ENCODE measurements at regions not wholly inside any gene's neighbourhood (a gene's known extent, or its start where the extent isn't known, plus 50 kb on each side); places are given as distances from the start of the nearest gene placed in this dataset.

DNA sequence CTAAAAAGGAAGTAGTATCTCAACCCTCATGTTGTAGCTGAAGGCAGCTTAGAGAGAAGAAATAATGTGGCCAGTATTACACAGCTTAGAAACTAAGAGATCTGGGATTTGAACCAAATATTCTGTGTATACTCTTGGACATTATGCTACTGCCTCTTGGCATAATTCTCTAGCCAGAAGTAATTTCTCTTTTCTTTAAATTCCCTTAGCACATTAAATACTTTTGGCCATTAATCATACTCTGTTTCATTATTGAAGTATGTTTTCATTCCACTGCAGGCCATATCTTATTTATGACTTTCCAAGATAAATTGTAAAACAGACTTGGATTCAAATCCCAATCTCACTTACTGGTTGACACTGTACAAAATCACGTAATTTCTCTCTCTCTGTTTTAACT lies 181.3 kb upstream of the SPAG17 start:
- Histone ChIP-seq H3K9ac (no peak overlapping the region), H3K79me2 (no peaks in the 10 kb centered on the region)

DNA sequence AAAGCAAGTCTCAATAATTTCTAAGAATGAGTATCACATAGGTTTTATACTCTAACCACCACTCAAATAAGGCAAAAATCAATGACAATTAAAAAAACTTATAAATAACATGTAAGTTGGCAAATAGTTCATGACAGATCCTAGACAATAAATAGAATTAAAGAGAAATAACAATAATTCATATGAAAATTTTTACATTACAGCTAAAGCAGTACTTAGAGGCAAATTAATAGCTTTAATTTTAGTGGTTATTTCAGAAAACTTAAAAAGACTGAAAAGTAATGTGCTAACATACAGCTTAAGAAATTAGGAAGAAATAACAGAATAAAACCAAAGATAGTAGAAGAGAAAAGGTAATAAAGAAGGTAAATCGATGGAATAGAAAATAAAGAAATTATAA lies 179.9 kb upstream of the SPAG17 start:
- H3K4me1 ChIP-seq = no peaks in the 10 kb centered on the region
- H3K4me2 ChIP-seq (ENCODE audit: low read length) = no peak overlapping the region
- no peak overlapping the region for H3K27ac ChIP-seq
- H3K9me3 ChIP-seq (ENCODE audit: control insufficient read depth, low read length) = no peaks in the 10 kb centered on the region
- no peak overlapping the region for H3K9ac ChIP-seq
- TF ChIP-seq, protein P1, sequence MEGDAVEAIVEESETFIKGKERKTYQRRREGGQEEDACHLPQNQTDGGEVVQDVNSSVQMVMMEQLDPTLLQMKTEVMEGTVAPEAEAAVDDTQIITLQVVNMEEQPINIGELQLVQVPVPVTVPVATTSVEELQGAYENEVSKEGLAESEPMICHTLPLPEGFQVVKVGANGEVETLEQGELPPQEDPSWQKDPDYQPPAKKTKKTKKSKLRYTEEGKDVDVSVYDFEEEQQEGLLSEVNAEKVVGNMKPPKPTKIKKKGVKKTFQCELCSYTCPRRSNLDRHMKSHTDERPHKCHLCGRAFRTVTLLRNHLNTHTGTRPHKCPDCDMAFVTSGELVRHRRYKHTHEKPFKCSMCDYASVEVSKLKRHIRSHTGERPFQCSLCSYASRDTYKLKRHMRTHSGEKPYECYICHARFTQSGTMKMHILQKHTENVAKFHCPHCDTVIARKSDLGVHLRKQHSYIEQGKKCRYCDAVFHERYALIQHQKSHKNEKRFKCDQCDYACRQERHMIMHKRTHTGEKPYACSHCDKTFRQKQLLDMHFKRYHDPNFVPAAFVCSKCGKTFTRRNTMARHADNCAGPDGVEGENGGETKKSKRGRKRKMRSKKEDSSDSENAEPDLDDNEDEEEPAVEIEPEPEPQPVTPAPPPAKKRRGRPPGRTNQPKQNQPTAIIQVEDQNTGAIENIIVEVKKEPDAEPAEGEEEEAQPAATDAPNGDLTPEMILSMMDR (IDR thresholded peaks at IDR 0.05) = no peak
- no peaks in the 10 kb centered on the region for H3K27me3 ChIP-seq (ENCODE audit: control insufficient read depth, insufficient read depth, low read length)
- H3K4me3 ChIP-seq (ENCODE audit: low read depth, low read length) = no peak overlapping the region
- no peaks in the 10 kb centered on the region for H3K79me2 ChIP-seq
- no peaks in the 10 kb centered on the region for H3K36me3 ChIP-seq (ENCODE audit: control insufficient read depth, insufficient read depth, low read length)
- no peak overlapping the region for H2AFZ ChIP-seq

More for the DNA sequence above, 181.3 kb upstream of the SPAG17 start:
- TF ChIP-seq, protein P1 (IDR thresholded peaks at IDR 0.05) = no peak
- Histone ChIP-seq H3K27me3 (ENCODE audit: control insufficient read depth, insufficient read depth, low read length) (no peaks in the 10 kb centered on the region), H3K27ac (no peak overlapping the region), H3K4me2 (ENCODE audit: low read length) (no peak overlapping the region), H3K9me3 (ENCODE audit: control insufficient read depth, low read length) (no peaks in the 10 kb centered on the region), H3K36me3 (ENCODE audit: control insufficient read depth, insufficient read depth, low read length) (no peaks in the 10 kb centered on the region), H3K4me1 (no peaks in the 10 kb centered on the region), H3K4me3 (ENCODE audit: low read depth, low read length) (no peak overlapping the region), H2AFZ (no peak overlapping the region)

GRCh38 chr1:118363396-118363795 lies 178.4 kb upstream of the SPAG17 start:
- Histone ChIP-seq H3K9me3 (ENCODE audit: control insufficient read depth, low read length) (no peaks in the 10 kb centered on the region), H3K4me3 (ENCODE audit: low read depth, low read length) (no peak overlapping the region), H3K4me2 (ENCODE audit: low read length) (no peak overlapping the region), H3K27me3 (ENCODE audit: control insufficient read depth, insufficient read depth, low read length) (no peaks in the 10 kb centered on the region), H3K79me2 (no peaks in the 10 kb centered on the region), H3K27ac (no peak overlapping the region), H3K36me3 (ENCODE audit: control insufficient read depth, insufficient read depth, low read length) (no peaks in the 10 kb centered on the region), H3K4me1 (no peaks in the 10 kb centered on the region), H3K9ac (no peak overlapping the region), H2AFZ (no peak overlapping the region)
- TF ChIP-seq, protein P1 (IDR thresholded peaks at IDR 0.05) = no peak

DNA sequence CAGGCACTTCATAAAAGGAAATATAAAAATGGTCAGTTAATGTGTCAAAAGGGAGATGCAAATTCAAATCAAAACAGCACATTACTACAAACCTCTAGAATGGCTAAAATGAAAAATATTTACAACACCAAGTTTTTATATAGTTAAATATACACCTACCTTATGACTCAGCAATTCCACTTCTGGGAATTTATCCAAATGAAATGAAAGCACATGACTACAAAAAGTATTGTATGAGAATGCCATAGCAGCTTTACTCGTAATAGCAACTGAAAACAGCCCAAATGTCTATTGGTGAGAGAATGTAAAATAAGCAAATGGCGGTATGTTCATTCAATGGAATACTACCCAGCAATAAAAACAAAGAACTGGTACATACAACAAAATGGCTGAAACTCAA lies 175.8 kb upstream of the SPAG17 start:
- H3K36me3 ChIP-seq (ENCODE audit: control insufficient read depth, insufficient read depth, low read length) = no peaks in the 10 kb centered on the region
- no peaks in the 10 kb centered on the region for H3K27me3 ChIP-seq (ENCODE audit: control insufficient read depth, insufficient read depth, low read length)
- no peaks in the 10 kb centered on the region for H3K79me2 ChIP-seq
- H3K9ac ChIP-seq = no peak overlapping the region
- H3K4me1 ChIP-seq = no peaks in the 10 kb centered on the region
- no peak overlapping the region for H3K4me2 ChIP-seq (ENCODE audit: low read length)
- H3K27ac ChIP-seq = no peak overlapping the region
- no peak overlapping the region for H2AFZ ChIP-seq
- peaks cover 5% of the 10 kb centered on the region for H3K9me3 ChIP-seq (ENCODE audit: control insufficient read depth, low read length)
- no peak overlapping the region for H3K4me3 ChIP-seq (ENCODE audit: low read depth, low read length)
- TF ChIP-seq, protein P1 (IDR thresholded peaks at IDR 0.05) = no peak

GRCh38 chr1:118346936-118347335 lies 161.9 kb upstream of the SPAG17 start:
- Histone ChIP-seq H3K36me3 (ENCODE audit: control insufficient read depth, insufficient read depth, low read length) (no peaks in the 10 kb centered on the region), H3K9me3 (ENCODE audit: control insufficient read depth, low read length) (no peaks in the 10 kb centered on the region), H3K27ac (no peak overlapping the region), H3K4me3 (ENCODE audit: low read depth, low read length) (no peak overlapping the region), H3K27me3 (ENCODE audit: control insufficient read depth, insufficient read depth, low read length) (no peaks in the 10 kb centered on the region), H3K4me2 (ENCODE audit: low read length) (no peak overlapping the region), H3K9ac (no peak overlapping the region), H2AFZ (no peak overlapping the region), H3K4me1 (no peaks in the 10 kb centered on the region), H3K79me2 (no peaks in the 10 kb centered on the region)
- TF ChIP-seq, protein P1 (IDR thresholded peaks at IDR 0.05) = no peak

Data from parathyroid adenoma (tissue), 2 donors.